AG04450 (cell line): ENCODE measurements at regions not wholly inside any gene's neighbourhood (a gene's known extent, or its start where the extent isn't known, plus 50 kb on each side); places are given as distances from the start of the nearest gene placed in this dataset.

ENCODE experiments used
- CTCF ChIA-PET: fragments of 300-600, 350-600 bp; formaldehyde crosslinking; extraction: SDS; loops from one replicate; lab custom pipeline; 2022; ENCODE audit warnings: antibody characterized with exemption, inconsistent platforms; lab: Charles Lee
- POLR2A ChIA-PET: fragments of 350-600 bp; formaldehyde crosslinking; extraction: SDS; loops from one replicate; lab custom pipeline; 2021; ENCODE audit warnings: antibody characterized with exemption, inconsistent platforms; lab: Yijun Ruan, JAX
- DNase-seq: peaks from one replicate; pipeline ENCODE4 v3.0.0-alpha.2; 2011; ENCODE audit warnings: low read depth, low spot score
- H3K27ac ChIP-seq: one replicate; pipeline ENCODE4 v1.5.1; 2012; ENCODE audit warnings: low read depth, low read length, control low read depth
- H3K27me3 ChIP-seq: one replicate; pipeline ENCODE4 v1.6.0; 2012; ENCODE audit warnings: low read length; ENCODE audit not compliant: control insufficient read depth, insufficient read depth
- H3K4me3 ChIP-seq: 2 replicates; pipeline ENCODE4 v1.5.1; 2011; ENCODE audit warnings: mild to moderate bottlenecking, low read depth, low read length, control low read depth
- H3K9me3 ChIP-seq: 2 replicates; pipeline ENCODE4 v1.5.1; 2012; ENCODE audit warnings: low read length; ENCODE audit not compliant: control insufficient read depth, insufficient read depth
- TF ChIP-seq, protein P1 (sequence below): IDR thresholded peaks from 2 replicates; pipeline ENCODE4 v1.5.1; 2011; ENCODE audit warnings: low read depth, low read length, control low read depth, inconsistent platforms

DNA sequence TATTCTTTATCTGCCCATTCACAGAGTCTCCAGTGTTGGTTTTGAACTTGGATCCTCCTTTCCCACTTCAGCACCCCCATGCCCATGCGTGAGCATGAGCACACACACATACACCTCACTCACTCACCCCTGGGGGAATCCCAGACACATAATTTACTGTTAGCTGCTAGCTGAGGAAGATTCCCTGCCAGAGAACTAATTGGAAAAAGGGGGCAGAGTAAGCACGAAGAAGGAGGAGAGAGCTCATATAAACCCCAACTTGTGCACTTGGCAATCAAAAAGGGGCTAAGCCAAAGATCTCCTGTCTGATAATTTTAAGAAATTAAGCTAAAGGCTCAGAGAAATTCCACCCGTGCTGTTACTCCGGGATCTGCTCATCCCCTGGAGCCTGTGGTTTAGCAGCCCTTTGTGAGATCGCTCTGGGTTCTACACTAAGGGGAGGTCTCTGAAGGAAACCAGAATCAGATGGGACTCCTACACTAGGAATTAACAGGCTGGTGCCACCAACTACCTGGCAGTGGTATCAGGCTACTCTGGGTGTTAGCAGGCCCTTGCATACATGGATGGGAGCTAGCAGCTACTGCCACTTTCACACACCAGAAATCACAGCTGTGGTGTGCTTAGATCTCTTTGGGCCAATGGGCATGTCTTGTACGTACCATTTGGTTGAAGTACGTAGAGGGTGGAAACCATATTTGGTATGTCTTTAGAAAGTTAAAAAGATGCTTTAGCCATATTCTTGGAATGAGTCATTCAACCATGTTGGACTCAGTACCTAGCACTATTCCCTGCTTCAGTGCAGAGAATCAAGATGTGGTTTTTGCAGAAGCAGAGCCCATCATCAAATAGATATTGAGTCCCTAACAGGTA is 95.6 kb upstream of the SLC14A2 start:
- H3K27me3 ChIP-seq, result peaks cover 11% of the 10 kb centered on the region
- ChIA-PET CTCF (interaction anchor here (0.5 kb wide), 1 partner anchor 417 kb away, joined by 3 read pairs; no protein-coding TSS in a partner anchor), POLR2A (no interaction called here)
- no peak for DNase-seq
- H3K27ac ChIP-seq, result no peak overlapping the region
- TF ChIP-seq, protein P1, sequence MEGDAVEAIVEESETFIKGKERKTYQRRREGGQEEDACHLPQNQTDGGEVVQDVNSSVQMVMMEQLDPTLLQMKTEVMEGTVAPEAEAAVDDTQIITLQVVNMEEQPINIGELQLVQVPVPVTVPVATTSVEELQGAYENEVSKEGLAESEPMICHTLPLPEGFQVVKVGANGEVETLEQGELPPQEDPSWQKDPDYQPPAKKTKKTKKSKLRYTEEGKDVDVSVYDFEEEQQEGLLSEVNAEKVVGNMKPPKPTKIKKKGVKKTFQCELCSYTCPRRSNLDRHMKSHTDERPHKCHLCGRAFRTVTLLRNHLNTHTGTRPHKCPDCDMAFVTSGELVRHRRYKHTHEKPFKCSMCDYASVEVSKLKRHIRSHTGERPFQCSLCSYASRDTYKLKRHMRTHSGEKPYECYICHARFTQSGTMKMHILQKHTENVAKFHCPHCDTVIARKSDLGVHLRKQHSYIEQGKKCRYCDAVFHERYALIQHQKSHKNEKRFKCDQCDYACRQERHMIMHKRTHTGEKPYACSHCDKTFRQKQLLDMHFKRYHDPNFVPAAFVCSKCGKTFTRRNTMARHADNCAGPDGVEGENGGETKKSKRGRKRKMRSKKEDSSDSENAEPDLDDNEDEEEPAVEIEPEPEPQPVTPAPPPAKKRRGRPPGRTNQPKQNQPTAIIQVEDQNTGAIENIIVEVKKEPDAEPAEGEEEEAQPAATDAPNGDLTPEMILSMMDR, result no peak
- no peaks in the 10 kb centered on the region for H3K9me3 ChIP-seq
- H3K4me3 ChIP-seq, result no peak overlapping the region

- Histone ChIP-seq H3K4me3 (no peak overlapping the region), H3K9me3 (no peaks in the 10 kb centered on the region), H3K27ac (no peak overlapping the region), H3K27me3 (peaks cover 8% of the 10 kb centered on the region)
- CTCF ChIA-PET, result no interaction called here
- no peak for DNase-seq
- POLR2A ChIA-PET, result no interaction called here
- TF ChIP-seq, protein P1, result no peak
These were observed 94.1 kb upstream of the SLC14A2 start for GRCh38 chr18:45521136-45521535.

DNA sequence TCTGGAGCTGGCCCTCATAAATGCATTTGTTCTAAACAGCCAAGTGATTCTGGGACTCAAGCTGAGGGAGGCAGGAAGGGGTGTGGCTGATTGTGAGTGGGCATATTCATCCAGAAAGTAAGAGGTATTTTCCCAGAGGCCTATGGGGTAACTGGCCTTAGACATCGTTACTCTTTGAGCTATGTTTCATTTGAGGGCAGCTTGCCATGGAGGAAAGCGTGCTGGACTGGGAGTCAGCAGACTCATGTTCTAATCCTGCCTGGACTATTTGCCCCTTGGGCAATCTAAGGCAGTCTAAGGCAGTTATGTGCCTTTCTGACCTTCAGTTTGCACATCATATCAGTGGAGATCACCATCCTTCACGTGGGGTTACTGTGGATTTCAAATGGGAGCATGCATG is 93.5 kb upstream of the SLC14A2 start:
- Histone ChIP-seq H3K4me3 (no peak overlapping the region), H3K27me3 (peaks cover 8% of the 10 kb centered on the region), H3K27ac (no peak overlapping the region), H3K9me3 (no peaks in the 10 kb centered on the region)
- no peak for DNase-seq
- TF ChIP-seq, protein P1, result no peak
- CTCF ChIA-PET, result no interaction called here
- POLR2A ChIA-PET, result no interaction called here

DNA sequence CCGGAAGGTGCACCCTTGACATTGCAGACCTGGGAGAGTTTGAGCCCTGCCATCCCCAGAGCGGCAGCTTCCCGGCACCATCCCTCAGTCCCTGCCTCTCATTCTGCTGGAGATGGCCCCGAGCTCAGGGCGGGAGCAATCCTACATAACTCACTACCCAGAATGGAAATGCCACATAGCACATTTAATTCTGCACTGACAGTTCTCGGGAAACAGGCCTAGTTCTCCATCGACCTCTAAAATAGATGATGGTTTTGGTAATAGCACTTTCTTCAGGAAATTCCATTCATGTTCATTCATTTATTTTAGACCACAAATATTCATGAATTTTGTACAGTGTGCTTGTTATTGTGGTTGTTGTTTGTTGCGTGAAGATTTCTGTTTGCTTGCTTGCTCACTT is 92.9 kb upstream of the SLC14A2 start:
- DNase-seq, result no peak
- no peaks in the 10 kb centered on the region for H3K9me3 ChIP-seq

DNA sequence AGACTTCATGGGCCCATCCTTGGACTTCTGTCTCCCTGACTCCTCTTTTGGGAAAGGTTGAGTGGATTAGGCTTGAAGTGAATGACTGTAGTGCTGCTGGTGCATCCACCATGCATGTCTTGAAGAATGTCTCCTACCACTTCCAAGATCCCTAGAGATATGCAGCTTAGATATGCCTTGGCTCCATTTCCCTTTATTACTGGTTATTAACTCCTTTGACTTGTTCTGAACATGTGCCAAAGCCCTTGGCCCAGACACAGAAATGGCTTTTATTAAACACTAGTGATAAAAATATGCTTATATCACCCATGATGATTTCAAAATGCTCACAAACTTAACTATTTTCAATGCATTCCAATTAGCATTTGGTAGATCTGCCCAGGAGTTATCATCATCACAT is 90.0 kb upstream of the SLC14A2 start:
- no peak for DNase-seq
- no peaks in the 10 kb centered on the region for H3K9me3 ChIP-seq
- TF ChIP-seq, protein P1, result no peak
- H3K27me3 ChIP-seq, result peaks cover 7% of the 10 kb centered on the region
- H3K4me3 ChIP-seq, result no peak overlapping the region
- ChIA-PET POLR2A (no interaction called here), CTCF (no interaction called here)
- no peak overlapping the region for H3K27ac ChIP-seq

More for the DNA sequence above, 92.9 kb upstream of the SLC14A2 start:
- Histone ChIP-seq H3K27ac (no peak overlapping the region), H3K4me3 (no peak overlapping the region), H3K27me3 (peaks cover 4% of the 10 kb centered on the region)
- ChIA-PET POLR2A (no interaction called here), CTCF (no interaction called here)
- TF ChIP-seq, protein P1, result no peak
